DMS53 treated with DMSO at 0.1 percent for 48 hours (cell line): ENCODE measurements at regions not wholly inside any gene's neighbourhood (a gene's known extent, or its start where the extent isn't known, plus 50 kb on each side); places are given as distances from the start of the nearest gene placed in this dataset.
A peak's percentile ranks its signal among the peaks of the same experiment; 100 is the strongest.
"Not testable (repeated sequence)": the region's sequence is repeated elsewhere in the genome, so short reads cannot be mapped to it uniquely, and the experiment has no call there.

Source experiments
- DNase-seq: peaks from one replicate; lab custom pipeline; 2025; ENCODE audit not compliant: unreplicated experiment; lab: John Stamatoyannopoulos, UW

DNA sequence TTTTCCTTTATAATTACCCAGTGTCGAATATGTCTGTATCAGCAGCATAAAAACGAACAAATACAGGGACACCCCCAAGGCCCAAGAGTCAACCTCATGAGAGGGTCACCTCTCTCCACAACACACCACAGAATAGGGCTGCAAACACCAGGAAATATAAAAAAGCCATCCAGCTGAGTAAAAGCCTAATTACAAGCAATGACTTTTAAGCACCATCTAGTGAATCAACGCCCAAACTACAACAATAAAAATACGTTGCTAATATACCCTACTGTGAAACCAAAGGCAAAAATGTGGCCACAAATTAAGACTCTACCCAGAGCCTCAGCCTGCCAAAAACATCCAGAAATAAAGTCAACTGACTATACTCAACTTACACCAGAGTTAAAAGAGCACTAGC is 817.9 kb upstream of the NEGR1 start:
- DNase-seq, result peak; percentile 6

DNA sequence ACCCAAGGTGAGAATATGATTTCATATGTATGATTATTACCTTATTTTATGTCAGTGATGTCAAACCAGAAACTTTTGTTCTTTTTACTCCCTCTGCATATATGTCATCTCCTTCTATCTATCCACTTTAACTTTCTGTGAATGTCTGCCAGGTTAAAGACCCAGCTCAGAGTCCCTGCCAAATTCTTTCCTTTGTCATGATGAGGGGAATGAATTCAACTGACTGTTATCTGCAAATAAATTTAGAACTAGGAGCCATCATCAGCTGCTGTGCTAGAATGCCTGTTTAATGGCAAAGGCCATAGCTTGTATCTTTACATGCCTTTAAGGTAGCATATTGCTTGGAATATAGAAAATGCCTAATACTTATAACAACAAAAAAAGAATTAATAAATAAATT is 815.6 kb upstream of the NEGR1 start:
- DNase-seq, result no peak

GRCh38 chr1:73096841-73097240 is 814.5 kb upstream of the NEGR1 start:
- DNase-seq, result no peak

DNA sequence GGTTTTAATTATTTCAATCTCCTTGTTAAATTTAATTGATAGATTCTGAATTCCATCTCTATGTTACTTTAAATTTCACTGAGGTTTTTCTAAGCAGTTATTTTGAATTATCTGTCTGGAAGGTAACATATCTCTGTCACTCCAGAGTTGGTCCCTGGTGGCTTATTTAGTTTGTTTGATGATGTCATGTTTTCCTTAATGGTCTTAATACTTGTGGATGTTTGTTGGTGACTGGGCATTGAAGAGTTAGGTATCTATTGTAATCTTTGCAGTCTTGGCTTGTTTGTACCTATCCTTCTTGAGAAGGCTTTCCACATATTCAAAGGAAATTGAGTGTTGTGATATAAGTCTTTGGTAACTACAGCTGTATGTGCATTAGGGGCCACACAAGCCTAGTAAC is 810.0 kb upstream of the NEGR1 start:
- no peak for DNase-seq

- no peak for DNase-seq
Observed at GRCh38 chr1:73066866-73067265, 784.5 kb upstream of the NEGR1 start.

GRCh38 chr1:73065339-73066041 is 783.2 kb upstream of the NEGR1 start:
- peak; percentile 36 for DNase-seq

DNA sequence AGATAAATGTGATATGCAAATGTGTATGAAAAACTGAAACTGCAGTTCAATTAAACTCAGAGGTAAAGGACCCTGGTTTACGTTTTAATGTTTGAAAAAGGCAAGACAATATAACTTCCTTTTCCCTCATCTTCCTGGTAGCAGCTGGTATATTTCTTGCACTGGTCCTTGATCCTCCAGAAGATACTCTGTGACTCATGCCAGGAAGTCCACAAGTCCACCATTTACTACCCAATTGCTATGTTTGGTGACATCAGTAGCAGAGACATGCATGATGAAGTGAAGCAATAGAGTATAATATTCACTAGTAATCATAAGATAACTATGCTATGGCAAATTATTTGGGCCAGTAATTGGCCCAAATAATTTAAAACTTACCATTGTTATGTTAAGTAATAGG is 774.5 kb upstream of the NEGR1 start:
- no peak for DNase-seq

DNA sequence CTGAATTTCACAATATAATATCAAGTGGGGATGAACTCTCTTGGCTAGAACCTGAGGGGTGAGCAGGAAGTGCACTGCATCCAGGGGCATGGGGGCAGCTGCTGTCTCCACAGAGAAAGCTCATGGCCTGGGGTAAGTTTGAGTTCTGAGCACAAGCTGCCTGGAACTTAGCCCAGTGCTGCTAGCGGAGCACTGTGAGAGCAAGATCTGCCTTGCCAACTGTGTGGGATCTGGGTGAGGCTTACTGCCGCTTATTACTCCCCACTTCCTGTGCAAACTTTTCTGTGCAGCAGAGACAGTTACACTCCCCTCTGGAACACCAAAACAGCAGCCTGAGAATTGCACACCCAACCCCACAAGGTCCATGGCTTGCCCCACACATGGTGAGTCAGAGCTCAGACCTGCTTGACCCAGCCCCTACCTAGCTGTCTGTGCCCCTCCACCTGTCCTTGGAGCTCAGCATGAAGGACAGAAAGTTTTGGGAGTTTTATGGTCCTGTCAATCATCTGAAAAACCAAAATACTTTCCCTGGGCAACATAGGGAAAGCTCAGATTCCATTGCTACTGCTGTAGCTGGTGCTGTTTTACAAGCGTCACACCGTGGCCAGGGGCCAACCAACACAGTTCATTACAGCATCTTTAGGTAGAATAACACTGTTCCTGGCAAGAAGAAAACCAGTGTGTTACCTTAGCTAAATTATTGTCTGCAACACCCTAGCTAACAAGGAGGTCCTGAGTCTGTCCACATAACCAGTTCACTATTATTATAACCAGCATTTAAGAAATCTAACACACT is 762.1 kb upstream of the NEGR1 start:
- no peak for DNase-seq

DNA sequence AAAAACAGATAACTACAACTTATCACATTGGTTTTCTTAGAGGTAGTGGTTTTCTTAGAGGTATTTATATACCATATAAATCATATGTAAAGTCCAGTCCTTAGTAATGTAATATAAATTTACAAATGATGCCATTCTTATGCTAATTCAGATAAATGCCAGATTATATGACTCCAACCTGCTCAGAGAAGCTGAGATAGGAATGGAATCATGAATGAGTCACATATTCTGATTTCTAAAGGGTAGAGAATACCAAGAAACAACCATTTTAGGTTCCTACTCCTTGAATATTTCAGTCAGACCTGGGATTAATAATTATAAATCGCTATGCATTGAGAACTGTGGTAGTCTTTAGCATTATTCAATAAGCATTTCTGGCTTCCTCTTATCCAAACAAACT is 760.1 kb upstream of the NEGR1 start:
- DNase-seq, result no peak

DNA sequence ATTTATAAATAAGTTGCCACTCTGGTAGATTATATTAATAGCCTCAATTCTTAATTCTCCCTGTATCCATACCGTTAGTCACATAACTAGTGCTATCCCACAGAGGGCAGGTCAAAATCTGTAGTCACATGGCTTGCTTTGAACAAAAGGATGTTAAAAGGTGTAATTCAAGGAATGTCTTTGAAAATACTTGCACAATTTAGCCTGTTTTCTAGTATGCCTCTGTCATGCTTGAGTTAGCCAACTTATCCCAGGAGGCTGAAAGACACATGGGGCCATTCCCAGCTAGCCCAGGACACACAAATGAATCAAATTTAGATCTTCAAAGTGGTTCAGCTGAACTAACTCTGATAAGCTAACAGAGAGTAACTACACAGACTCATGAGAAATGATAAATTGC is 758.5 kb upstream of the NEGR1 start:
- no peak for DNase-seq

- DNase-seq, result no peak
Observed at GRCh38 chr1:73034271-73034670, 751.9 kb upstream of the NEGR1 start.

GRCh38 chr1:73033640-73034039 is 751.3 kb upstream of the NEGR1 start:
- no peak for DNase-seq

GRCh38 chr1:73029571-73029970 is 747.2 kb upstream of the NEGR1 start:
- no peak for DNase-seq

- no peak for DNase-seq
Observed at GRCh38 chr1:73026114-73026513, 743.8 kb upstream of the NEGR1 start.

- no peak for DNase-seq
Observed at GRCh38 chr1:73009938-73010337, 727.6 kb upstream of the NEGR1 start.

GRCh38 chr1:73009311-73009710 is 727.0 kb upstream of the NEGR1 start:
- no peak for DNase-seq

DNA sequence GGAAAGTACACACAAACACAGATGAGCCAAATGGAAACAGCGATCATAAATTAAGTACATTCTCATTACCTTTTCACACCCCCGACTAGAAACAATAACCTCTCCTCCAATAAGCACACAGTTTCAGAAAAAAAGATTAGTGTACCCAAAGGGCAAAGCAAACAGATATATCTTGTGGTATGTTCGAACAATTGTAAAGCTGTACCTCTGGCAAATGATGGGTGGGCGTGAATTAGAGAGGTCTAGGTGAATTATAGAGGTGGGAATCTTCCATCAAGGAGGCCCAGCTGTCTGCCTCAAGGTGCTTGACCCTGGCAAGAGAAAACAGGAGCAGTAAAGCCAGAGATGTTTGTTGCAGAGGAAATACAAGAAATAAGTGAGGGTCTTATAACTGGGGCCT is 715.3 kb upstream of the NEGR1 start:
- no peak for DNase-seq

DNA sequence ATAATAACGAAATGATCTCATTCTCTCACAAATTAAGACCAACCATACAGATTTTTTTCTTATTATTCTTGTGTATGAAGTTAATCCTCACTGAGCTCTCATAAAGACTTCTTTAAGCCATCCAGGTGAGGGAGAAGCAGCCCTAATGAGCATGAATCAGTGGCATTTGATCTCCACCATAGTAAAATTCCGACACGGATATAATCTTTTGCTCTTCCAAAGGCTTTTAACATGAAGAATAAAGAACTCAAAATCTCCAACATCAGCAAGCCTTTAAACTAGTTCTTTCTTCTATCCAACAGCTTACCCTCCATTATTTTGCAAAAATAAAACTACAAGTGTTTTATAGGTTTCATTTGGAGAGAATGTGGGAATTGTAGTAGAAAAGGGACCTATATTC is 714.7 kb upstream of the NEGR1 start:
- no peak for DNase-seq

- not testable (repeated sequence) for DNase-seq
Observed at GRCh38 chr1:72987871-72988270, 705.5 kb upstream of the NEGR1 start.

- DNase-seq, result no peak
Observed at GRCh38 chr1:72986591-72987290, 704.4 kb upstream of the NEGR1 start.

- not testable (repeated sequence) for DNase-seq
Observed at GRCh38 chr1:72985024-72985423, 702.7 kb upstream of the NEGR1 start.

GRCh38 chr1:72983011-72983410 is 700.7 kb upstream of the NEGR1 start:
- not testable (repeated sequence) for DNase-seq
